ENCODE measurements at regions not wholly inside any gene's neighbourhood (a gene's known extent, or its start where the extent isn't known, plus 50 kb on each side); places are given as distances from the start of the nearest gene placed in this dataset.

GRCh38 chr14:71583194-71583593 lies 349.0 kb upstream of the RGS6 start:
- no peak overlapping the region for H3K4me2 ChIP-seq (ENCODE audit: insufficient read depth, low read length)
- FAIRE-seq (no peak), DNase-seq (ENCODE audit: low read depth, low spot score) (no peak)
- no peak overlapping the region for H2AFZ ChIP-seq (ENCODE audit: low read depth, low read length)
- H3K36me3 ChIP-seq (ENCODE audit: control insufficient read depth in 2 of 2, extremely low read depth in 1 of 2, insufficient read depth in 2 of 2, low read length in 2 of 2), result no peaks in the 10 kb centered on the region
- CTCF ChIA-PET, result no interaction called here
- no peak overlapping the region for H3K4me3 ChIP-seq (replicated peaks in 1 of 3; ENCODE audit: insufficient read depth in 1 of 3, low read depth in 1 of 3, low read length in 3 of 3)
- no peaks in the 10 kb centered on the region for H3K79me2 ChIP-seq (ENCODE audit: control insufficient read depth, insufficient read depth, low read length)
- H3K4me1 ChIP-seq (ENCODE audit: control insufficient read depth, extremely low read depth, insufficient read depth, low read length), result no peaks in the 10 kb centered on the region
- dilution Hi-C loops (cut with MboI; ENCODE audit: extremely low pct_ligation_motif_present, low sequenced_read_pairs) (no loop called here), intact Hi-C loops (cut with micrococcal nuclease) (no loop called here)
- H4K20me1 ChIP-seq (replicated peaks; ENCODE audit: control insufficient read depth, extremely low read depth, insufficient read depth, low read length), result no peaks in the 10 kb centered on the region
- TF ChIP-seq POLR2A (IDR thresholded peaks at IDR 0.05; ENCODE audit: low read depth, low read length), result no peak
- TF ChIP-seq FOS (IDR thresholded peaks at IDR 0.05; ENCODE audit: borderline replicate concordance, insufficient read depth, low read length), result no peak
- TF ChIP-seq EZH2 (IDR thresholded peaks at IDR 0.05; ENCODE audit: borderline replicate concordance, low read depth, low read length, severe bottlenecking), result no peak
- no peak for TF ChIP-seq GATA2 (IDR thresholded peaks at IDR 0.05; ENCODE audit: insufficient read depth, insufficient read length, low read depth, low read length)
- TF ChIP-seq MYC (IDR thresholded peaks at IDR 0.05; ENCODE audit: low read depth, low read length), result no peak
- TF ChIP-seq MAX (IDR thresholded peaks at IDR 0.05; ENCODE audit: insufficient read depth, insufficient read length), result no peak
- TF ChIP-seq CTCF (IDR thresholded peaks at IDR 0.05; ENCODE audit: extremely low read depth in 1 of 2, insufficient read depth in 1 of 2, low read depth in 1 of 2, low read length in 2 of 2), result no peak
- TF ChIP-seq POLR2AphosphoS5 (IDR thresholded peaks at IDR 0.05; ENCODE audit: insufficient read depth, low read depth, low read length), result no peak
- no peak for TF ChIP-seq JUN (IDR thresholded peaks at IDR 0.05; ENCODE audit: borderline replicate concordance, insufficient read depth, insufficient read length, low read depth)
- H3K9me1 ChIP-seq (replicated peaks; ENCODE audit: control insufficient read depth, extremely low read depth, insufficient read depth, low read length), result no peaks in the 10 kb centered on the region
- BruUV-seq (replicated peaks), result no TSS peak
- POLR2A ChIA-PET, result no interaction called here
- H3K27ac ChIP-seq (ENCODE audit: insufficient read depth, low read depth, low read length), result no peak overlapping the region
- no peaks in the 10 kb centered on the region for H3K27me3 ChIP-seq (ENCODE audit: control insufficient read depth in 2 of 2, insufficient read depth in 2 of 2, low read length in 2 of 2)
- H3K9ac ChIP-seq (replicated peaks; ENCODE audit: extremely low read depth, insufficient read depth, low read length), result no peak overlapping the region
- no peaks in the 10 kb centered on the region for H3K9me3 ChIP-seq (replicated peaks; ENCODE audit: control insufficient read depth, insufficient read depth, low read length)
